ENCODE measurements at regions not wholly inside any gene's neighbourhood (a gene's known extent, or its start where the extent isn't known, plus 50 kb on each side); places are given as distances from the start of the nearest gene placed in this dataset.

DNA sequence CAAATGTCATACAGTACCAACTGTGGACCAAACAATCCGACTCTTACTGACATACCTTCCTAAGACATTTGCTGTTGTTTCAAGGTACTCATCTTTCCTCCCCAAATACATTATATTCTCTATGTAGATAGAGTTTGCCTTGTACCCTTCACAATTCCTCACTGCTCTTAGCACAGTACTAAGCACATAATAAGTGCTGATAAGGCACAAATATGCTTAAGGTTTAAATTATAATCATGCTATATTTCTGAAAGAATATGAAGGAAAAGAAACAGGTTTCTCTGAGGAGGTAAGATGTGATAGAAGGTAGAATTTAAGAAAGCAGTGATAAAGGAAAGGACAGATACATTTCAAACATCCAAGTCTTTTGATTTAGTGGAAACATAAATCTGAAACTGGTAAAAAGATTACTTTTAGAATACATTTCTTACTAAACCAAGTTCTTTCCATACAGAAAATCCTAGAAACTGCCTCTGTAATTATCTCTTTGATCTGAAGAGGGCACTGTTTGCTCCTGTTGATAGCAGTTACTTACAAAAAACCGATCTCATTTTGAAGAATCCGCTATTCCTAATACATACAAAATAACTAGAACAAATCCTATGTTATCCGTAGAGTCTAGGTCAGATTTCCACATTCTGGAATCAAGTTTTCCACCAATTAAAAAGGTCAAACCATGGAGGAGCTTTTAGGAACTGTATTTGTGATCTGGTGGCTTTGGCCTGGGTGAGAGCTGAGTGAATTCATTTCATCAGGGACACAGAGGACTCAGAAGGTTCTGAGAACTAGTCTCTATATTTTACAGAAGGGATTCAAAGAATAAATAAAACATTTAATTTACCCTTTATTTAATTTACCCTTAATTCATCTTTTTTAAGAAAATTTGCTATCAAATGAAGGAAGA, 311.9 kb downstream of the DAD1 start:
- Histone ChIP-seq H3K27ac (no peak overlapping the region), H3K4me3 (no peak overlapping the region), H3K36me3 (no peaks in the 10 kb centered on the region), H3K4me1 (no peaks in the 10 kb centered on the region), H3K27me3 (no peaks in the 10 kb centered on the region), H3K9me3 (no peaks in the 10 kb centered on the region)
- no peak for DNase-seq (ENCODE audit: low spot score in 2 of 2)
- intact Hi-C loops (cut with DNase I), result no loop called here
- TF ChIP-seq, protein P1, sequence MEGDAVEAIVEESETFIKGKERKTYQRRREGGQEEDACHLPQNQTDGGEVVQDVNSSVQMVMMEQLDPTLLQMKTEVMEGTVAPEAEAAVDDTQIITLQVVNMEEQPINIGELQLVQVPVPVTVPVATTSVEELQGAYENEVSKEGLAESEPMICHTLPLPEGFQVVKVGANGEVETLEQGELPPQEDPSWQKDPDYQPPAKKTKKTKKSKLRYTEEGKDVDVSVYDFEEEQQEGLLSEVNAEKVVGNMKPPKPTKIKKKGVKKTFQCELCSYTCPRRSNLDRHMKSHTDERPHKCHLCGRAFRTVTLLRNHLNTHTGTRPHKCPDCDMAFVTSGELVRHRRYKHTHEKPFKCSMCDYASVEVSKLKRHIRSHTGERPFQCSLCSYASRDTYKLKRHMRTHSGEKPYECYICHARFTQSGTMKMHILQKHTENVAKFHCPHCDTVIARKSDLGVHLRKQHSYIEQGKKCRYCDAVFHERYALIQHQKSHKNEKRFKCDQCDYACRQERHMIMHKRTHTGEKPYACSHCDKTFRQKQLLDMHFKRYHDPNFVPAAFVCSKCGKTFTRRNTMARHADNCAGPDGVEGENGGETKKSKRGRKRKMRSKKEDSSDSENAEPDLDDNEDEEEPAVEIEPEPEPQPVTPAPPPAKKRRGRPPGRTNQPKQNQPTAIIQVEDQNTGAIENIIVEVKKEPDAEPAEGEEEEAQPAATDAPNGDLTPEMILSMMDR (IDR thresholded peaks at IDR 0.05), result peak in 2 of 3 experiments; percentile 57 to 67

DNA sequence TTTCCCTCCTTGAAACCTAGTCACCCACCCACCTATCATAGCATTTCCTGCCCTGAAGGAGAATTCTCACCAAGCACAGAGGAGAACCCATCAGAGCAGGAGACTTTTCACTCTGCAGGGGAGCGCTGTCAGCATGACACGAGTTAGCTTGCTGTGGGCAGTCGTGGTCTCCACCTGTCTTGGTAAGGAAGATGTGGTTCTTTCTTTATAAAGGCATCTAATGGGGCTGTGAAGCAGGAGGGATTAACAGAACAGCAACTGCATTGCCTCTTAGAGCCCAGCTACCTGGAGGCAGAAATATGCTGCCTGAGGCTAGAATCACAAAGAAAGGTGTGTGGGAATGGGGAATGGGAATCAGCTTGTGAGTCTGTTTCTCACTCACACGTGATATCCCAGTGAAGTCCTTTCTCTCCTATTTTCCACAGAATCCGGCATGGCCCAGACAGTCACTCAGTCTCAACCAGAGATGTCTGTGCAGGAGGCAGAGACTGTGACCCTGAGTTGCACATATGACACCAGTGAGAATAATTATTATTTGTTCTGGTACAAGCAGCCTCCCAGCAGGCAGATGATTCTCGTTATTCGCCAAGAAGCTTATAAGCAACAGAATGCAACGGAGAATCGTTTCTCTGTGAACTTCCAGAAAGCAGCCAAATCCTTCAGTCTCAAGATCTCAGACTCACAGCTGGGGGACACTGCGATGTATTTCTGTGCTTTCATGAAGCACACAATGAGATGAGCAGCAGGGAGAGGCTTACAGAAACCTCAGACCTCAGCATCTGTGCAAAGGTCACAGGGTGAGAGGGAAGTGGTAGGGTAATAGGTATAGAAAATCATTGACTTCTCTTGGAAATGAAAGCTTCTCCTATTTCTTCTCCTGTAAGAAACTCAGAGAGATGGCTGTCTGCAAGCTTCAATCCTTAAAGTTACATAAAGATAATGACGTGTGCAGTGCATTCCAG, 316.9 kb downstream of the DAD1 start:
- DNase-seq (ENCODE audit: low spot score in 2 of 2), result no peak
- Histone ChIP-seq H3K4me1 (no peaks in the 10 kb centered on the region), H3K27ac (no peak overlapping the region), H3K36me3 (no peaks in the 10 kb centered on the region), H3K27me3 (no peaks in the 10 kb centered on the region), H3K4me3 (no peak overlapping the region), H3K9me3 (no peaks in the 10 kb centered on the region)
- intact Hi-C loops (cut with DNase I), result no loop called here
- TF ChIP-seq, protein P1 (IDR thresholded peaks at IDR 0.05), result no peak

DNA sequence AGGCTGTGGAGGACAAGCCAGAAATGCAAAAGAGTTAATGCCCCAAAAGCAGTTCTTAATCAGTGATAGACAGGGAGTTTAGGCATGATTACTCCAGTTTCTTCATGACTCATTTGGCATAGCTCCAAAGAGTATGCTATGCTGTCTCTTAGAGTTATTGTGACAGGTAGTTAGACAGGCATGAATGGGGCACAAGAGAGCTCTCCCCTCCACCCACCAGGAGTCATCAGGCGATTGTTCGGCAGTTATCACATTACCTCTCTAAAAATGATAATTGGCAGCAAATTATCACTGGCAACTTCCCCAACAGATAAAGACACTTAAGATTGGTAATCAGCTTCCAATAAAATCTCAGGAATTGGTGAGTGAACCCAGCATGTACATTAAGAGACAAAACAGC, 320.1 kb downstream of the DAD1 start:
- Histone ChIP-seq H3K27ac (no peak overlapping the region), H3K9me3 (no peaks in the 10 kb centered on the region), H3K4me1 (no peaks in the 10 kb centered on the region), H3K27me3 (no peaks in the 10 kb centered on the region), H3K36me3 (no peaks in the 10 kb centered on the region), H3K4me3 (no peak overlapping the region)
- intact Hi-C loops (cut with DNase I), result no loop called here
- DNase-seq (ENCODE audit: low spot score in 2 of 2), result no peak
- TF ChIP-seq, protein P1 (IDR thresholded peaks at IDR 0.05), result no peak

DNA sequence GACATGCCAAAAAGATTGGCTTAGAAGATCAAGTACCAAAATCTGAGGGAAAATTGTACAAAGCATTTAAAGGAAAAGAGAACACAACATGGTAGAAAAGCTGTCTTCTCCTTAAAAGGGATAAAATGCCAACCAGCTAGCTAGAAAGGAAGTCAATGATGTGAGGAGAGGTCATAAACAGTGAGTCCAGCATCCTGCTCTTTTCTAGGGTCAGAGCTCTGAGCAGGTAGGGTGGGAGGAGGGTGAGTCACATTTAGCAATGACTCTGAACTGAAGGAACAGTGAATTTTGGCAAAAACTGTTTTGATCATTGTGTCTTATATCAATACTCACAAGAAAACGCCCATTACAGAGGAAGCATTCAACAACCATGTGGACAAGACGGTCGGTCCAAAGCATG, 322.3 kb downstream of the DAD1 start:
- Histone ChIP-seq H3K4me3 (no peak overlapping the region), H3K27ac (no peak overlapping the region)

DNA sequence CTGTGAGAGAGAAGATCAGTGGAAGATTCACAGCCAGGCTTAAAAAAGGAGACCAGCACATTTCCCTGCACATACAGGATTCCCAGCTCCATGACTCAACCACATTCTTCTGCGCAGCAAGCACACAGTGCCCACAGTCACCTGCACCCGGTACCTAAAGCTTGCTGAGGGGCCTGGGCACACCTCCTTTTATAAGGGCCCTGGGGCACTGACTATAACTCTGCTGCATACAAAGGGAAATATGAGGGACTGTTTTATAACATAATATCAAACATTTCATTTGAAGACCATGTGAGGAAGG, 322.9 kb downstream of the DAD1 start:
- Histone ChIP-seq H3K27me3 (no peaks in the 10 kb centered on the region), H3K4me3 (no peak overlapping the region), H3K27ac (peak overlapping the region in 1 of 2 donors; percentile 60), H3K9me3 (no peaks in the 10 kb centered on the region), H3K4me1 (no peaks in the 10 kb centered on the region), H3K36me3 (no peaks in the 10 kb centered on the region)
- TF ChIP-seq, protein P1 (IDR thresholded peaks at IDR 0.05), result no peak
- intact Hi-C loops (cut with DNase I), result no loop called here
- no peak for DNase-seq (ENCODE audit: low spot score in 2 of 2)

More for the DNA sequence above, 322.3 kb downstream of the DAD1 start:
- TF ChIP-seq, protein P1 (IDR thresholded peaks at IDR 0.05), result no peak
- H3K36me3 ChIP-seq, result no peaks in the 10 kb centered on the region
- intact Hi-C loops (cut with DNase I), result no loop called here
- H3K9me3 ChIP-seq, result no peaks in the 10 kb centered on the region
- H3K4me1 ChIP-seq, result no peaks in the 10 kb centered on the region
- no peak for DNase-seq (ENCODE audit: low spot score in 2 of 2)
- no peaks in the 10 kb centered on the region for H3K27me3 ChIP-seq

All from ascending aorta (tissue), 2 donors.